ENCODE measurements at regions not wholly inside any gene's neighbourhood (a gene's known extent, or its start where the extent isn't known, plus 50 kb on each side); places are given as distances from the start of the nearest gene placed in this dataset.
"Not testable (repeated sequence)": the region's sequence is repeated elsewhere in the genome, so short reads cannot be mapped to it uniquely, and the experiment has no call there.

DNA sequence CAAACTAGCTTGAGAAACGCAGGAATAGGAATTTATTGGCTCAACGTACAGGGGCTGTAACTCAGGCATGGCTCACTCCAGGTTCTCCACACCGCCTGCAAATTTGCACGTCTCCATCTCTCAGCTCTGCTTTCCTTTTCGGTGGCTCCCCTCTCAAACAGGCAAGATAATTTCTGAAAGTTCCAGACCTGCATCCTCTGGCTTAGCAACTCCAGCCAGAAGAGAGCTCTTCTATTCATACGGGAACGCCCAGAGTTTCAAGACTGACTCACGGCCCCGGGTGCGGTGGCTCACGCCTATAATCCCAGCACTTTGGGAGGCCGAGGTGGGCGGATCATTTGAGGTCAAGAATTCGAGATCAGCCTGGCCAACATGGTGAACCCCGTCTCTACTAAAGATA, 139.7 kb upstream of the BNIP2 start:
- no peak for DNase-seq

DNA sequence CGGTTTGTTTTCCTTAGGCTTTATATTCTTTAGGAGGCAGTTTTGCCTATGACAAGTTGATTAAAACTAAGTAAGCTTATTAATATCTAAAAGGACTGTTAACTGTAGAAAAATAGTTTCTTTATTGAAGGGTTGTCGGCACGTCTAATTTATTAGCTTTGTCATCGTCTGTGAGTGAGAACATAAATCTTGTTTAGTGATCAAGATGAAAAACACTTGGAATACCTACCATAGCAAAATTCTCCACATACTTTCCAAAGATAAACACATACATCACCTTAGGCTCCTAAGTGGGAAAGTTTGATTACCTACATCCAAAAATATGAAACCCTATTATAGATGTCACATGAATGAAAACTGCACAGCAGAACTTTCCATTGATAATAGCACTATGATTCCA, 139.1 kb upstream of the BNIP2 start:
- no peak for DNase-seq

DNA sequence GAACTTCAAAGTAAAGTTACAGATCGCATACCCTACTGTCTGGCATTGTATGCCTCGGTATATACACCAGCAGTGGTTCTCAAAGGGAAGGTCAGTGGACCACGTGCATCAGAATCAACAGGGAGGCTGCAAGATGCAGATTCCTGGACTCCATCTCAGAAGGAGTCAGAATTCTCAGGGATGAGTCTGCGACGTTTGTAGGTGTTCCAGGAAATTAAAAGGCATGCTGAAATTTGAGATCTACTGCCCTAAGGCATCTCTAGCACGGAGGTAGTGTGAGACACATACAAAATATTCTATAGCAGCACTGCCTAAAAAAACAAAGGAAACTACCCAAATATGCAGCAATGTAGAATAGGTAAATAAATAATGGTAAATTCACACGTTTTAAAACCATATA, 136.8 kb upstream of the BNIP2 start:
- DNase-seq = no peak

DNA sequence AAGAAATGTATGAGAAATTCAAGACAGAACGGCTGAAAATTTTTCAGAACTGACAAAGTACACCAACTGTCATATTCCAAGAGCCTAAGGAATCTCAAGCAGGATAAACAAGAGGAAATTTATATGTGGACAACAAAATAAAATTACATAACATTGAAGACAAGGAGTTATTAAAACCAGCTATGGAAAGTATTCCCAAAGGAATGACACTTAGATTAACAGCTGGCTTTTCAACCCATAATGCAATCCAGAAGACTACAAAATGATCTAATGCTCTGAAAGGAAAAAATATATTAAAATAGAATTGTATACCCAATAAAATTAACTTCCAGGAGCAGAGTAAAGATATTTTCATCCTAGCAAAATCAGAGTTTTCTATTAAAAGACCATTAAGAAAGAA, 132.2 kb upstream of the BNIP2 start:
- no peak for DNase-seq

DNA sequence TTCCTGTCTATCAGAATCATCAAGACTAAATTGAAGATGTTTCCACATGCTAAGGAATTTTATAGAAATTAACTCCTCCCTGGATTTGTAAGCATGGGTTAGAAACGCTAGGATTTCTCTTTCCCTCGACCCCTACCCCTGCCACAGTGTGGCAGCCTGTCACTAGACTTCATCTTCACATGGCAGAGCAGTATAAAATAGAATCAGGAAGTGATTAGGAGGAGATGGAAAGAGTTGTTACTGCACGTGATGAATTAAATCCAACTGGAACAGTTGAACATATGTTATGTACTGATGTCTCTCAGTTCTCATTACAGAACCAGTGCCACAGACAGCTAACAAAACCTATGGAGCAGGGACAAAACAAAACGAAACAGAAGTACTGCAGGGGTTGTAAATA, 130.0 kb upstream of the BNIP2 start:
- DNase-seq = no peak

DNA sequence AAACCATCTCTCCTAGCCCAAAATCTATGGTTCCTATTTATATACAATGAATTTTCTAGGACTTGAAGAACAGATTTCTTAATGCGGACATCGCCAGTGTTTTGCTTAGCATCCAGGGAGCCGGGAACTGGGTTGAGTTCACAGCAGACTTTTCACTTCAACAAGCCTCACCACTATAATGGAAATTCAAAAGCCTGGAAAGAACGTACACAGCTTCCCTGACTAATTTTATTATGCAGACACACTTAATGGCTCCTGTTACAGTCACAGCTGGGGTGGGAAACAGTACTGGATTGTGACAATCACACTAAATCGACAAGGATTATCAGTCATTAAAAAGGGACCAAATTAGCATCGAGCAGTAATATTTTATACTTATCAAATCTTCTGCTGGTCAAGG, 129.2 kb upstream of the BNIP2 start:
- no peak for DNase-seq

DNA sequence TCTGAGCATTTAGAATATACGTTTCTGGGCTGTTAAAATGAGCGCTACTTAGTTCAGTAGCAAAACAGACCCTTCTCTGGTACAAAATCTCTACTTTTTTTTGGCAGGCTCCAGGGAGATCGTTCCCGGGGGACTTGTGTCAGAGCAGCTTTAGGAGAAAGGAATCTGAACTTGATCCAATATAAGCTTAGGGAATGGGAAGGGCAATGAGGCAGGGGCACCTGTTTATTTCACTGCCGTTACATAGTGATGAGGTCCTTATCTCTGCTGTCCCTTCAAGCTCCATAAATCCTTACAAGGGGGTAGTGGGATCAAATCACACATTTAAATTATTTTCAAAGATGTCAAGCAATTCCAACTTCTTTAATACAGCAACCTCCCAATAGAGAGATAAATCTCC, 128.7 kb upstream of the BNIP2 start:
- DNase-seq = no peak

GRCh38 chr15:59817053-59817452, 127.9 kb upstream of the BNIP2 start:
- DNase-seq = no peak

GRCh38 chr15:59814409-59814808, 125.3 kb upstream of the BNIP2 start:
- DNase-seq = no peak

- DNase-seq = no peak
These were observed 123.8 kb upstream of the BNIP2 start for GRCh38 chr15:59812889-59813288.

GRCh38 chr15:59812250-59812870, 123.2 kb upstream of the BNIP2 start:
- DNase-seq = no peak

DNA sequence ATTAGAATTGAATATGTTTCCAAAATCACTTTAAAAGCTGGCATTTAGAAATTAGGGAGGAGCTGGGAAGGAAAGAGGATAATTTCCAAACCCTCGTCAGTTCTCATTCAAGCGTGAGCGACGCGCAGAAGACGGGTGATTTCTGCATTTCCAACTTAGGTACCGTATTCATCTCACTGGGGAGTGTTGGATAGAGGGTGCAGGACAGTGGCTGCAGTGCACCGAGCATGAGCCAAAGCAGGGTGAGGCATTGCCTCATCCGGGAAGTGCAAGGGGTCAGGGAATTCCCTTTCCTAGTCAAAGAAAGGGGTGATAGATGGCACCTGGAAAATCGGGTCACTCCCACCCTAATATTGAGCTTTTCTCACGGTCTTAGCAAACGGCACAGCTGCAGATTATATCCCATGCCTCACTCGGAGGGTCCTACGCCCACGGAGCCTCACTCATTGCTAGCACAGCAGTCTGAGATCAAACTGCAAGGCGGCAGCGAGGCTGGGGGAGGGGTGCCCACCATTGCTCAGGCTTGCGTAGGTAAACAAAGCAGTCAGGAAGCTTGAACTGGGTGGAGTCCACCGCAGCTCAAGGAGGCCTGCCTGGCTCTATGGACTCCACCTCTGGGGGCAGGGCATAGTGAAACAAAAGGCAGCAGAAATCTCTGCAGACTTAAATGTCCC, 114.3 kb upstream of the BNIP2 start:
- DNase-seq = not testable (repeated sequence)

- no peak for DNase-seq
These were observed 112.5 kb upstream of the BNIP2 start for GRCh38 chr15:59801649-59802048.

GRCh38 chr15:59798605-59798917, 109.4 kb upstream of the BNIP2 start:
- DNase-seq = no peak

- no peak for DNase-seq
These were observed 108.9 kb upstream of the BNIP2 start for GRCh38 chr15:59797756-59798604.

GRCh38 chr15:59794229-59794886, 105.2 kb upstream of the BNIP2 start:
- DNase-seq = no peak

- no peak for DNase-seq
These were observed 103.2 kb upstream of the BNIP2 start for GRCh38 chr15:59792359-59792758.

GRCh38 chr15:59791755-59792154, 102.6 kb upstream of the BNIP2 start:
- DNase-seq = no peak

DNA sequence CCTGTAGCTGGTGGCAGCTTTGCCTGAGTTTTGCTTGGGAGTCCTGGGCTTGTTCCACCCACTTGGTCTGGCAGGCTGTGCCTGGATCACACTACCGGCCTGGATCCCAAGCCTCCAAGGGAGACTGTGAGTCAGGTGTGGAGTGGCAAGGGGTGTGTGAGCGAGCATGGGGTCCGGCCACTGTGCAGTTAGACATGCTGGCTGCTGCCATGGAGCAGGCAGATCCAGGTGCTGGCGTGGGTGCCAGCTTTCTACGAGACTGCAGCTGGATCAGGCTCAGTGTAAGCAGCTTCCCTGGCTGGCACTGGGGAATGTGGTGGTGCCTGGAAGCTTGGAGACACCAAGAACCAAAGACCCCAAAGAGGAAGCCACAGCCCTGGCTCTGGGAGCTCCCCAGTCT, 102.0 kb upstream of the BNIP2 start:
- DNase-seq = no peak

GRCh38 chr15:59786466-59786865, 97.3 kb upstream of the BNIP2 start:
- not testable (repeated sequence) for DNase-seq

DNA sequence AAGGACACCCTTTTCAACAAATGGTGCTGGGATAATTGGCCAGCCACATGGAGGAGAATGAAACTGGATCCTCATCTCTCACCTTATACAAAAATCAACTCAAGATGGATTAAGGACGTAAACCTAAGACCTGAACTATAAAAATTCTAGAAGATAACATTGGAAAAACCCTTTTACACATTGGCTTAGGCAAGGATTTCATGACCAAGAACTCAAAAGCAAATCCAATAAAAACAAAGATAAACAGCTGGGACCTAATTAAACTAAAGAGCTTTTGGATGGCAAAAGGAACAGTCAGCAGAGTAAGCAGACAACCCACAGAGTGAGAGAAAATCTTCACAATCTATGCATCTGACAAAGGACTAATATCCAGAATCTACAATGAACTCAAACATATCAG, 96.9 kb upstream of the BNIP2 start:
- DNase-seq = not testable (repeated sequence)

- DNase-seq = not testable (repeated sequence)
These were observed 94.8 kb upstream of the BNIP2 start for GRCh38 chr15:59783774-59784520.

- DNase-seq = no peak
These were observed 90.0 kb upstream of the BNIP2 start for GRCh38 chr15:59779110-59779509.

Data from fibroblast of skin of right quadriceps (primary cell).